H9 (cell line): ENCODE measurements at regions not wholly inside any gene's neighbourhood (a gene's known extent, or its start where the extent isn't known, plus 50 kb on each side); places are given as distances from the start of the nearest gene placed in this dataset.

Experiments
- DNase-seq: peaks from one replicate; pipeline ENCODE4 v3.0.0-alpha.2; 2017
- H2AFZ ChIP-seq: one replicate; pipeline ENCODE4 v1.6.1; 2013; ENCODE audit warnings: mild to moderate bottlenecking, low read length, control low read depth, moderate library complexity
- H2AK5ac ChIP-seq: 2 replicates; pipeline ENCODE4 v1.6.1; 2013; ENCODE audit warnings: low read length, control low read depth, mixed read lengths; ENCODE audit not compliant: insufficient read length
- H2BK120ac ChIP-seq: one replicate; pipeline ENCODE4 v1.6.1; 2013; ENCODE audit warnings: low read depth, mild to moderate bottlenecking, low read length, control low read depth, inconsistent platforms; ENCODE audit not compliant: poor library complexity, severe bottlenecking
- H2BK12ac ChIP-seq: 2 replicates; pipeline ENCODE4 v1.6.1; 2013; ENCODE audit warnings: low read length, control low read depth, mixed read lengths, low read depth; ENCODE audit not compliant: insufficient read length
- H2BK15ac ChIP-seq: 2 replicates; pipeline ENCODE4 v1.6.1; 2013; ENCODE audit warnings: low read depth, low read length, control low read depth
- H2BK20ac ChIP-seq: one replicate; pipeline ENCODE4 v1.6.1; 2013; ENCODE audit warnings: low read depth, mild to moderate bottlenecking, low read length, control low read depth, inconsistent platforms; ENCODE audit not compliant: poor library complexity, severe bottlenecking
- H2BK5ac ChIP-seq: 2 replicates; pipeline ENCODE4 v1.6.1; 2013; ENCODE audit warnings: low read length, control low read depth, mixed read lengths; ENCODE audit not compliant: insufficient read length
- H3K14ac ChIP-seq: 2 replicates; pipeline ENCODE4 v1.6.1; 2013; ENCODE audit warnings: low read length, control low read depth; ENCODE audit not compliant: insufficient read depth
- H3K18ac ChIP-seq: 2 replicates; pipeline ENCODE4 v1.6.1; 2013; ENCODE audit warnings: low read depth, mild to moderate bottlenecking, mixed read lengths, low read length, control low read depth; ENCODE audit not compliant: insufficient read length
- H3K23ac ChIP-seq: 2 replicates; pipeline ENCODE4 v1.6.1; 2013; ENCODE audit warnings: low read length, control low read depth, mixed read lengths, low read depth; ENCODE audit not compliant: insufficient read length
- H3K23me2 ChIP-seq: 2 replicates; pipeline ENCODE4 v1.6.1; 2013; ENCODE audit warnings: low read depth, mild to moderate bottlenecking, mixed read lengths, low read length, control low read depth; ENCODE audit not compliant: insufficient read length, poor library complexity, severe bottlenecking
- H3K27ac ChIP-seq: 2 replicates; pipeline ENCODE4 v1.5.1; 2013; ENCODE audit warnings: low read length, control low read depth, mixed read lengths, low read depth; ENCODE audit not compliant: insufficient read length
- H3K27me3 ChIP-seq: 2 replicates; pipeline ENCODE4 v1.6.1; 2013; ENCODE audit warnings: low read length, control low read depth, inconsistent platforms; ENCODE audit not compliant: insufficient read depth
- H3K4ac ChIP-seq: 2 replicates; pipeline ENCODE4 v1.6.1; 2013; ENCODE audit warnings: low read depth, mild to moderate bottlenecking, control low read depth, inconsistent platforms, low read length, moderate library complexity
- H3K4me1 ChIP-seq: 2 replicates; pipeline ENCODE4 v1.6.1; 2013; ENCODE audit warnings: low read length, control low read depth, inconsistent platforms; ENCODE audit not compliant: insufficient read depth
- H3K4me2 ChIP-seq: 2 replicates; pipeline ENCODE4 v1.6.1; 2013; ENCODE audit warnings: low read length, control low read depth, mixed read lengths; ENCODE audit not compliant: insufficient read length, insufficient read depth
- H3K56ac ChIP-seq: 2 replicates; pipeline ENCODE4 v1.6.1; 2013; ENCODE audit warnings: low read depth, mild to moderate bottlenecking, mixed read lengths, low read length, control low read depth; ENCODE audit not compliant: insufficient read length
- H3K79me1 ChIP-seq: 2 replicates; pipeline ENCODE4 v1.6.1; 2013; ENCODE audit warnings: low read depth, mild to moderate bottlenecking, moderate library complexity, low read length, control low read depth, inconsistent platforms; ENCODE audit not compliant: insufficient read depth, poor library complexity, severe bottlenecking
- H3K79me2 ChIP-seq: 2 replicates; pipeline ENCODE4 v1.6.1; 2013; ENCODE audit warnings: low read length, control low read depth, inconsistent platforms; ENCODE audit not compliant: insufficient read depth
- H3K9ac ChIP-seq: 2 replicates; pipeline ENCODE4 v1.6.1; 2013; ENCODE audit warnings: low read length, control low read depth, mixed read lengths; ENCODE audit not compliant: insufficient read length; ENCODE audit errors: extremely low read depth
- H3K9me3 ChIP-seq: one replicate; pipeline ENCODE4 v1.6.1; 2013; ENCODE audit warnings: low read depth, low read length, inconsistent platforms; ENCODE audit not compliant: control insufficient read depth
- H3T11ph ChIP-seq: one replicate; pipeline ENCODE4 v1.6.1; 2013; ENCODE audit warnings: mild to moderate bottlenecking, low read length, control low read depth, inconsistent platforms
- H4K20me1 ChIP-seq: one replicate; pipeline ENCODE4 v1.6.1; 2013; ENCODE audit not compliant: control insufficient read depth, insufficient read length, insufficient read depth
- H4K5ac ChIP-seq: 2 replicates; pipeline ENCODE4 v1.6.1; 2013; ENCODE audit warnings: low read depth, mild to moderate bottlenecking, mixed read lengths, low read length, control low read depth; ENCODE audit not compliant: insufficient read length
- H4K8ac ChIP-seq: replicated peaks from 2 replicates; pipeline ENCODE4 v1.6.1; 2013; ENCODE audit warnings: low read length, control low read depth, mixed read lengths, low read depth; ENCODE audit not compliant: insufficient read length
- H4K91ac ChIP-seq: 2 replicates; pipeline ENCODE4 v1.6.1; 2013; ENCODE audit warnings: low read depth, mild to moderate bottlenecking, moderate library complexity, mixed read lengths, low read length, control low read depth; ENCODE audit not compliant: insufficient read length
- H3K27ac Mint-ChIP-seq, 3 experiments: 2 replicates in 2 of 3; 3 replicates in 1 of 3; pipeline ENCODE4 v1.8.0; 2020 to 2021; ENCODE audit warnings: mixed read lengths in 3 of 3, mild to moderate bottlenecking in 1 of 3, moderate library complexity in 1 of 3
- H3K27me3 Mint-ChIP-seq: 2 replicates; pipeline ENCODE4 v1.8.0; 2021; ENCODE audit warnings: low read depth, mild to moderate bottlenecking, moderate library complexity, mixed read lengths
- H3K36me3 Mint-ChIP-seq, 3 experiments: 2 replicates in 2 of 3; 3 replicates in 1 of 3; pipeline ENCODE4 v1.8.0; 2020 to 2021; ENCODE audit warnings: low read depth in 3 of 3, mixed read lengths in 3 of 3; ENCODE audit not compliant: insufficient read depth in 1 of 3
- H3K4me1 Mint-ChIP-seq, 2 experiments: 2 replicates each; pipeline ENCODE4 v1.8.0; 2020; ENCODE audit warnings: mixed read lengths in 2 of 2
- H3K4me3 Mint-ChIP-seq, 2 experiments: 2 replicates in 1 of 2; 3 replicates in 1 of 2; pipeline ENCODE4 v1.8.0; 2020 to 2021; ENCODE audit warnings: mild to moderate bottlenecking in 2 of 2, mixed read lengths in 2 of 2, moderate library complexity in 1 of 2
- H3K9me3 Mint-ChIP-seq, 2 experiments: 2 replicates in 1 of 2; 3 replicates in 1 of 2; pipeline ENCODE4 v1.8.0; 2020; ENCODE audit warnings: mild to moderate bottlenecking in 2 of 2, mixed read lengths in 2 of 2, moderate library complexity in 1 of 2
- WGBS: extraction: QIAGEN DNeasy Blood & Tissue Kit; methylation state at CpG from one replicate; pipeline ENCODE4 v1.1.7; 2013; ENCODE audit warnings: missing lambda C conversion rate, low lambda C conversion rate, mixed read lengths; ENCODE audit not compliant: insufficient read length; ENCODE audit errors: extremely low coverage; 5-methylcytosine and 5-hydroxymethylcytosine counted together
- TF ChIP-seq, protein P1 (sequence below): fragments of 200-600 bp; sonication (generic); conservative IDR thresholded peaks from 3 replicates; pipeline ENCODE4 v1.8.0; 2021; ENCODE audit warnings: antibody characterized with exemption, mild to moderate bottlenecking

DNA sequence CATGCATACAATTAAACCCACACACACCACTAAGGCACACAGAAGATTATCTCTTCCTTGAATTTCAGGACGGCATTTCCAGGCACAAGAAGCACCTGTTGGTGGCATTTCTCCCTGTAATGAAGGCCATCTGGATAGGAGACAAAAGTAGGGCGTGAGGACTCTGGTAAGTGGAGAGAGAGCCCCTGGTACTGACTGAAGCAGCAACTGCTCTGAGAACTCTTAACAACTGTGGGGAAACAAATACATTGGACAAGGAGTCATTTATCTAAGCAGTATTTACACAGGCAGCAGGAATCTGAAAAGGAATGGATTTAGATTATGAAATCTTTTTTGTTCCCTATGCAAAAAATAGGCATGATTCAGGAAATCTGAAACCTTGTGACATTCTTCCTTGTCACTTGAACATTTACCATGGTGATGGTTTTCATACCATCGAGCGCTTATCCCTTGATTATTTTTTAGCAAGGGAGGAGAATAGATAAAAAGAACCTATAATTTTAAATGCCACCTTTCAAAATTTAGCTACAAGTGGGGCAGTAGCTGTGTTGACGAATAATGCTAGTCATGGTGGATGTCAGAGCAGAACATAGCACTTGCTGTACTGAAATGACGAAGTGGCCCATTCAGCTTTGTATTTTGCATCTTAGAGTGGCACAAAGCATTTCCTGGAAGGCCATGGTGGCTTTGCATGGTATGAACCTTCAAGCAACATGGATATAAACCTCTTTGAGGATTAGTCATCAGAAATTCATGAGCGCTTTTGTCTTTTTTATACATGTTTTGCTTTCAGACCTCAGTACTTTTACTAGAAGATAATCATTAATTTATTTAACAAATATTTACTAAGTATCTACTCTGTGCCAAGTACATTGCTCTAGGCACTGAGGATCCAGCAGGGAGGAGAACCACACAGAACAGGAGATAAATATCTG is 362.0 kb downstream of the ADGRL2 start:
- Histone ChIP-seq H2AFZ (no peak overlapping the region), H4K91ac (no peak overlapping the region), H4K8ac (no peak overlapping the region), H4K5ac (no peak overlapping the region), H3K4me1 (no peaks in the 10 kb centered on the region), H3K27ac (no peak overlapping the region), H3K27me3 (no peaks in the 10 kb centered on the region), H2BK20ac (no peak overlapping the region), H2BK15ac (no peak overlapping the region), H3K23me2 (no peaks in the 10 kb centered on the region), H3K18ac (no peak overlapping the region), H2BK120ac (no peak overlapping the region), H3K9ac (no peak overlapping the region), H3K4ac (no peak overlapping the region), H3T11ph (no peak overlapping the region), H3K79me2 (no peaks in the 10 kb centered on the region), H3K23ac (no peak overlapping the region), H3K9me3 (no peaks in the 10 kb centered on the region), H2BK12ac (no peak overlapping the region), H3K56ac (no peak overlapping the region), H3K4me2 (no peak overlapping the region), H2AK5ac (no peak overlapping the region), H2BK5ac (no peak overlapping the region), H3K79me1 (no peaks in the 10 kb centered on the region), H3K14ac (no peak overlapping the region), H4K20me1 (no peaks in the 10 kb centered on the region)
- TF ChIP-seq, protein P1, sequence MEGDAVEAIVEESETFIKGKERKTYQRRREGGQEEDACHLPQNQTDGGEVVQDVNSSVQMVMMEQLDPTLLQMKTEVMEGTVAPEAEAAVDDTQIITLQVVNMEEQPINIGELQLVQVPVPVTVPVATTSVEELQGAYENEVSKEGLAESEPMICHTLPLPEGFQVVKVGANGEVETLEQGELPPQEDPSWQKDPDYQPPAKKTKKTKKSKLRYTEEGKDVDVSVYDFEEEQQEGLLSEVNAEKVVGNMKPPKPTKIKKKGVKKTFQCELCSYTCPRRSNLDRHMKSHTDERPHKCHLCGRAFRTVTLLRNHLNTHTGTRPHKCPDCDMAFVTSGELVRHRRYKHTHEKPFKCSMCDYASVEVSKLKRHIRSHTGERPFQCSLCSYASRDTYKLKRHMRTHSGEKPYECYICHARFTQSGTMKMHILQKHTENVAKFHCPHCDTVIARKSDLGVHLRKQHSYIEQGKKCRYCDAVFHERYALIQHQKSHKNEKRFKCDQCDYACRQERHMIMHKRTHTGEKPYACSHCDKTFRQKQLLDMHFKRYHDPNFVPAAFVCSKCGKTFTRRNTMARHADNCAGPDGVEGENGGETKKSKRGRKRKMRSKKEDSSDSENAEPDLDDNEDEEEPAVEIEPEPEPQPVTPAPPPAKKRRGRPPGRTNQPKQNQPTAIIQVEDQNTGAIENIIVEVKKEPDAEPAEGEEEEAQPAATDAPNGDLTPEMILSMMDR = no peak
- H3K27me3 Mint-ChIP-seq = no peaks in the 10 kb centered on the region
- H3K36me3 Mint-ChIP-seq = no peaks in the 10 kb centered on the region
- H3K4me1 Mint-ChIP-seq = 0 out of 4 replicates have a peak, but pooled peaks cover 0 to 5% of the 10 kb centered on the region in 2 experiments
- H3K9me3 Mint-ChIP-seq = no peaks in the 10 kb centered on the region
- no CpG with 5 or more reads among the region's 7 CpGs for WGBS
- no peak for DNase-seq
- no peak overlapping the region for H3K4me3 Mint-ChIP-seq
- no peak overlapping the region; a peak in 1 of 7 replicates for H3K27ac Mint-ChIP-seq
